ENCODE measurements at regions not wholly inside any gene's neighbourhood (a gene's known extent, or its start where the extent isn't known, plus 50 kb on each side); places are given as distances from the start of the nearest gene placed in this dataset.

DNA sequence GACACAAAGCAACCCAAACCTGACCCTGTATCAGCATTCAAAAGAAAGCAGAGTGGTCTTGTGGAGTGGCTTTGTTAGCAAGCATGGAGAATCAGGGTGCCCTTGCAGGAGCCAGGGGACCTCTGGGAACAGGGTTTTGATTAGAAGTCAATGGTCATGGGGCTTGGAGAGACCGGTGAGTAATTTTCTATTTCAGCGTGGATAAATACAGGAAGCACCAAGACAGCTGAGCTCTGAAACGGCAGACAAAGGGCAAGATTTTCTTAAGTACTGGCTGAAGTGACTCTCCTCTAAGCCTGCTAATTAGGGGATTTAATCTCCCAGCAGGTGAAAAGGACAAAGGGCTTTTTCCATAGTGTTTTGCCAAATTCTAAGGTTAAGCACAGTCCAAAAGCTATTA is 78.0 kb upstream of the GAREM1 start:
- H3K4me3 ChIP-seq (ENCODE audit: low read length) = no peak overlapping the region
- TF ChIP-seq, protein P1, sequence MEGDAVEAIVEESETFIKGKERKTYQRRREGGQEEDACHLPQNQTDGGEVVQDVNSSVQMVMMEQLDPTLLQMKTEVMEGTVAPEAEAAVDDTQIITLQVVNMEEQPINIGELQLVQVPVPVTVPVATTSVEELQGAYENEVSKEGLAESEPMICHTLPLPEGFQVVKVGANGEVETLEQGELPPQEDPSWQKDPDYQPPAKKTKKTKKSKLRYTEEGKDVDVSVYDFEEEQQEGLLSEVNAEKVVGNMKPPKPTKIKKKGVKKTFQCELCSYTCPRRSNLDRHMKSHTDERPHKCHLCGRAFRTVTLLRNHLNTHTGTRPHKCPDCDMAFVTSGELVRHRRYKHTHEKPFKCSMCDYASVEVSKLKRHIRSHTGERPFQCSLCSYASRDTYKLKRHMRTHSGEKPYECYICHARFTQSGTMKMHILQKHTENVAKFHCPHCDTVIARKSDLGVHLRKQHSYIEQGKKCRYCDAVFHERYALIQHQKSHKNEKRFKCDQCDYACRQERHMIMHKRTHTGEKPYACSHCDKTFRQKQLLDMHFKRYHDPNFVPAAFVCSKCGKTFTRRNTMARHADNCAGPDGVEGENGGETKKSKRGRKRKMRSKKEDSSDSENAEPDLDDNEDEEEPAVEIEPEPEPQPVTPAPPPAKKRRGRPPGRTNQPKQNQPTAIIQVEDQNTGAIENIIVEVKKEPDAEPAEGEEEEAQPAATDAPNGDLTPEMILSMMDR (conservative IDR thresholded peaks at IDR 0.05; ENCODE audit: low read depth, low read length) = no peak

GRCh38 chr18:32545631-32546030 is 74.9 kb upstream of the GAREM1 start:
- no peak for DNase-seq (ENCODE audit: low read depth)
- TF ChIP-seq, protein P1 (conservative IDR thresholded peaks at IDR 0.05; ENCODE audit: low read depth, low read length) = no peak
- H3K4me3 ChIP-seq (ENCODE audit: low read length) = no peak overlapping the region

More for the DNA sequence above, 78.0 kb upstream of the GAREM1 start:
- peak; percentile 97 for DNase-seq (ENCODE audit: low read depth)

GRCh38 chr18:32544088-32544487 is 73.4 kb upstream of the GAREM1 start:
- H3K4me3 ChIP-seq (ENCODE audit: low read length) = no peak overlapping the region
- TF ChIP-seq, protein P1 (conservative IDR thresholded peaks at IDR 0.05; ENCODE audit: low read depth, low read length) = no peak
- no peak for DNase-seq (ENCODE audit: low read depth)

GRCh38 chr18:32542221-32542798 is 71.6 kb upstream of the GAREM1 start:
- no peak overlapping the region for H3K4me3 ChIP-seq (ENCODE audit: low read length)
- no peak for DNase-seq (ENCODE audit: low read depth)
- TF ChIP-seq, protein P1 (conservative IDR thresholded peaks at IDR 0.05; ENCODE audit: low read depth, low read length) = no peak

- no peak overlapping the region for H3K4me3 ChIP-seq (ENCODE audit: low read length)
- TF ChIP-seq, protein P1 (conservative IDR thresholded peaks at IDR 0.05; ENCODE audit: low read depth, low read length) = no peak
- DNase-seq (ENCODE audit: low read depth) = no peak
Measured at GRCh38 chr18:32530947-32531651, 60.4 kb upstream of the GAREM1 start.

GRCh38 chr18:32529722-32530420 is 59.2 kb upstream of the GAREM1 start:
- TF ChIP-seq, protein P1 (conservative IDR thresholded peaks at IDR 0.05; ENCODE audit: low read depth, low read length) = no peak
- DNase-seq (ENCODE audit: low read depth) = no peak
- H3K4me3 ChIP-seq (ENCODE audit: low read length) = no peak overlapping the region
